ENCODE measurements at regions not wholly inside any gene's neighbourhood (a gene's known extent, or its start where the extent isn't known, plus 50 kb on each side); places are given as distances from the start of the nearest gene placed in this dataset.

DNA sequence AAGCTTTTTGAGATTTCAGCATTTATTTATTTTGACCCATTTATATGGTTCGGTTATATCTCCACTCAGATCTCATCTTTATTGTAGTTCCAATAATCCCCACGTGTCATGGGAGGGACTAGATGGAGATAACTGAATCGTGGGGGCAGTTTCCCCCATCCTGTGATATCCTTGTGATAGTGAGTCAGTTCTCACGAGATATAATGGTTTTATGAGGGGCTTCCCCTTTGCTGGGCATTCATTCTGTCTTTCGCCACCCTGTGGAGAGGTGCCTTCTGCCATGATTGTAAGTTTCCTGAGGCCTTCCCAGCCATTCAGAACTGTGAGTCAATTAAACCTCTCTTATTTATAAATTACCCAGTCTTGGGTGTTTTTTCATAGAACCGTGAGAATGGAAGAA, 96.5 kb upstream of the PCSK1 start:
- TF ChIP-seq CTCF (conservative IDR thresholded peaks at IDR 0.05) (no peak), EZH2 (IDR thresholded peaks at IDR 0.05; ENCODE audit: low read depth) (no peak)

All from PC-9 (cell line).